ENCODE measurements at regions not wholly inside any gene's neighbourhood (a gene's known extent, or its start where the extent isn't known, plus 50 kb on each side); places are given as distances from the start of the nearest gene placed in this dataset.

DNA sequence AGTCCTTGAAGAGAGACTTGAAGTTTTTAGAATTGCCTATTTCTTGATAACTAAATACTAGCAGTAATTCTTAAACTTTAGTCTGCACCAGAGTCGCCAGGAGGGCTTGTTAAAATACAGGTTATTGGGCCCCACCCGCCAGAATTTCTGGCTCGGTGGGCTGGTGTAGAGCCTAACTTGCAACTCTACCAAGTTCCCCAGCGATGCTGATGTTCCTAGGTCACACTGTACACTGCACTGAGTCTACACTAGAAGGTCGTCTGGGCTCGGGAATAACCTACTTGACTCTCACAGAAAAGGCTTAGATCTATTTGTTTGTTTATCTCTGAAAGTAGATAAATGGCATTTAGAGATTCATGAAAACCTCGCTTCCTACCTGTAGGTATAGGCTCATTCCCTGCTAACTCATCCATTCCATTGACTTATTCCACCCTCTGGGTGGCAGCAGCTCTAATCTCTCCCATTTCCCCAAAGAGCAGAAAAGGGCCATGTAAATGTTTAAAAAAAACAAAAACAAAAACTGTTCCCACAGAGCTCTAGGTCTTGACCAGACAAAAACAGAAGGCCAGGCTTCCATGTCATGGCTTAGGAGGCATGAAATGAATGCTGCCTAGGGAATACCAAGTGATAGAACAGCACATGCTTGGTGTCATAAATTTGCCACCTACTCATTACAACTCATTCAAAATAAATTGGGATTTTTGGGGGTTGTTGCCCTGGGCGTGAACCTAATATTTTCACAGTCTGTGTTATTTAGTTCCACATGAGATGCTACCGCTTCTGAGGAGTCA is 292.1 kb downstream of the ADGB start:
- H3K36me3 ChIP-seq: no peaks in the 10 kb centered on the region
- DNase-seq (ENCODE audit: low spot score in 2 of 2): no peak
- no peaks in the 10 kb centered on the region for H3K9me3 ChIP-seq
- H3K27me3 ChIP-seq: no peaks in the 10 kb centered on the region
- H3K4me1 ChIP-seq: no peaks in the 10 kb centered on the region
- H3K27ac ChIP-seq: no peak overlapping the region
- no peak for TF ChIP-seq EP300 (IDR thresholded peaks at IDR 0.05)
- TF ChIP-seq POLR2A (IDR thresholded peaks at IDR 0.05): no peak
- TF ChIP-seq, protein P1, sequence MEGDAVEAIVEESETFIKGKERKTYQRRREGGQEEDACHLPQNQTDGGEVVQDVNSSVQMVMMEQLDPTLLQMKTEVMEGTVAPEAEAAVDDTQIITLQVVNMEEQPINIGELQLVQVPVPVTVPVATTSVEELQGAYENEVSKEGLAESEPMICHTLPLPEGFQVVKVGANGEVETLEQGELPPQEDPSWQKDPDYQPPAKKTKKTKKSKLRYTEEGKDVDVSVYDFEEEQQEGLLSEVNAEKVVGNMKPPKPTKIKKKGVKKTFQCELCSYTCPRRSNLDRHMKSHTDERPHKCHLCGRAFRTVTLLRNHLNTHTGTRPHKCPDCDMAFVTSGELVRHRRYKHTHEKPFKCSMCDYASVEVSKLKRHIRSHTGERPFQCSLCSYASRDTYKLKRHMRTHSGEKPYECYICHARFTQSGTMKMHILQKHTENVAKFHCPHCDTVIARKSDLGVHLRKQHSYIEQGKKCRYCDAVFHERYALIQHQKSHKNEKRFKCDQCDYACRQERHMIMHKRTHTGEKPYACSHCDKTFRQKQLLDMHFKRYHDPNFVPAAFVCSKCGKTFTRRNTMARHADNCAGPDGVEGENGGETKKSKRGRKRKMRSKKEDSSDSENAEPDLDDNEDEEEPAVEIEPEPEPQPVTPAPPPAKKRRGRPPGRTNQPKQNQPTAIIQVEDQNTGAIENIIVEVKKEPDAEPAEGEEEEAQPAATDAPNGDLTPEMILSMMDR (IDR thresholded peaks at IDR 0.05): no peak
- 90 to 93% methylated on average over 9 of the region's 9 CpGs for WGBS, 2 donors
- H3K4me3 ChIP-seq: no peak overlapping the region

DNA sequence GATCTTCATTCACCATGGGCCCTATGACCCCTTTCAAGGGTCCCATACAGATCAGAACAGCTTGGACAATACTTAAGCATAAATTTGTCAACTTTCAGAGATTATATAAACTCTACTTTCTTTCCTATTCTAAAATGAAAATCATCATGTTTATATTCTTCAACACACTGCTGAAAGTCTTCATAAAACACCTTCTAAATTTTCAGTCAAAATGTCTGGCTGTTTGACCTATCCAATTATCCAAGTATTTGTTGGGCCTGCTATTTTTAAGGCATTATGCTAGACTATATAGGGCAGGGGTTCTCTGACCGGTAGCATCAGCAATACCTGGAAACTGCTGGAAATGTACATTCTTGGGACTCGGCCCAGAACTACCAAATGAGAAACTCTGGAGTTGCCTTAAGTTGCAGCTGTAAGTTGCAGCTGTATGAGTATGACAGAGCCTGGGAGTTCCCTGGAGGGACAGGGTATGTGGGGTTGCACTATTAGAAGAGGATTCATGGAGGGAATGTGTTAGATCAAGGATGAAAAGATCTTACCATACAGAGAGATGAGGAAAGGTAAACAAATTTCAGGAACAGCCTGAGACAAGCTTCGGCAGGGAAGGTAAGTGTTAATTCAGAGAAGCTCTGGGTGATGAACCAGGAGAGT is 293.0 kb downstream of the ADGB start:
- Histone ChIP-seq H3K36me3 (no peaks in the 10 kb centered on the region), H3K4me3 (no peak overlapping the region), H3K27ac (no peak overlapping the region), H3K9me3 (no peaks in the 10 kb centered on the region), H3K27me3 (no peaks in the 10 kb centered on the region), H3K4me1 (no peaks in the 10 kb centered on the region)
- no peak for TF ChIP-seq POLR2A (IDR thresholded peaks at IDR 0.05)
- no peak for TF ChIP-seq EP300 (IDR thresholded peaks at IDR 0.05)
- TF ChIP-seq, protein P1 (IDR thresholded peaks at IDR 0.05): no peak
- DNase-seq (ENCODE audit: low spot score in 2 of 2): no peak
- WGBS, 2 donors: 86 to 88% methylated on average over 3 of the region's 3 CpGs

DNA sequence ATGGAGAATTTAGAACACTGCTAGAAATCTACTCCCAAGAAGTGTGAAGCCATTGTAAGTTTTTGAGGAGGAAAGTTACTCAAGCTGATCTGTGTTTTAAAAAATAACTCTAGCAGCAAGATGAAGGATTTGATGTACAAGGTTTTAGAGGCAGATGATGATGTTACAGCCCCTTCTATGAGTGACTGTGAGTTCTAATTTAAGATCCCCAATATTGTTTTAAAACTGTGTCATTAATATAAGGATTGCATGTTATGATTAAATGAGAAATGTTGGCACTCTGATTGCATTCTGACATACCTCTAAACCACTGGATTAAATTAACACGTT is 293.5 kb downstream of the ADGB start:
- no peak for DNase-seq (ENCODE audit: low spot score in 2 of 2)
- Histone ChIP-seq H3K36me3 (no peaks in the 10 kb centered on the region), H3K9me3 (no peaks in the 10 kb centered on the region), H3K27ac (no peak overlapping the region), H3K27me3 (no peaks in the 10 kb centered on the region), H3K4me1 (no peaks in the 10 kb centered on the region), H3K4me3 (no peak overlapping the region)
- TF ChIP-seq EP300 (IDR thresholded peaks at IDR 0.05) (no peak), POLR2A (IDR thresholded peaks at IDR 0.05) (no peak)
- TF ChIP-seq, protein P1 (IDR thresholded peaks at IDR 0.05): no peak
- 47 to 62% methylated on average over 1 of the region's 1 CpG for WGBS, 2 donors

DNA sequence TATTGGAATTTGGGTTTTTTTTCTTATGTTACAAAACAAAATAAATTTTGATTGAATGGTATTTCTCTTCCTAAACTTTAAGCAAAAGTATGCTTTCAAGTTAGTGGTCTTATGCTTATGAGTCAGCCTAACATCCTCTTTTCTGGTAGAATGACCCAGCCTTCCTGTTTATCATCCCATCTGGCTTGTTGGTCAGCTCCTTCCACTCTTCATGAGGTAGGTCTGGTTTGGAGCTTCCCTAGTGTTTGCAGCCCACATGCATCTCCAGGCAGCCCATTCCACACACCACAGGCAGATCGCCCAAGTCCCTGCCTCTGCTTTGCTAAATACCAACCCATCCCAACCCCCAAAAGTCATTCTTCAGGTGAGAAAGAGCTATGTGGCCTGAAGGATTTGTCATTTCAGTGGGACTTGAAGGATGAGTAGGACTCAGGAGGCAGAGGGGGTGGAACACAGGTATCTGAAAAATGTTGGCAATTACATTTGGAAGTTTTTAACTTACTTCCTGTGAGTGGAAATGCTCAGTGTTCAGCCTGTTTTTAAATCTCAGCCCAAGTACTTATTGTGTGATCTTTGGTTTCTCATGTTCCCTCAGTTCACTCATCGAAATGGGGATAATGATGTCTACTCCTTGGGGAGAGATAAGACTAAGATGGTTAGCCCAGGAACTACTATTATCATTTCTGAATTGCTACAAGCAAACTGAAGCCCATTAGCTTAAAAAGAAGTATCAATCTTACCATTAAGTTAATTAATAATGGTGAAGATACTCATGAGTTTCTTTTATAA is 294.0 kb downstream of the ADGB start:
- no peaks in the 10 kb centered on the region for H3K9me3 ChIP-seq
- H3K36me3 ChIP-seq: no peaks in the 10 kb centered on the region
- H3K27me3 ChIP-seq: no peaks in the 10 kb centered on the region
- no peaks in the 10 kb centered on the region for H3K4me1 ChIP-seq
- TF ChIP-seq, protein P1 (IDR thresholded peaks at IDR 0.05): no peak
- TF ChIP-seq POLR2A (IDR thresholded peaks at IDR 0.05) (no peak), EP300 (IDR thresholded peaks at IDR 0.05) (peak in 1 of 2 donors; percentile 32)
- DNase-seq (ENCODE audit: low spot score in 2 of 2): no peak
- no peak overlapping the region for H3K4me3 ChIP-seq
- no peak overlapping the region for H3K27ac ChIP-seq
- 63 to 75% methylated on average over 2 of the region's 2 CpGs for WGBS, 2 donors

DNA sequence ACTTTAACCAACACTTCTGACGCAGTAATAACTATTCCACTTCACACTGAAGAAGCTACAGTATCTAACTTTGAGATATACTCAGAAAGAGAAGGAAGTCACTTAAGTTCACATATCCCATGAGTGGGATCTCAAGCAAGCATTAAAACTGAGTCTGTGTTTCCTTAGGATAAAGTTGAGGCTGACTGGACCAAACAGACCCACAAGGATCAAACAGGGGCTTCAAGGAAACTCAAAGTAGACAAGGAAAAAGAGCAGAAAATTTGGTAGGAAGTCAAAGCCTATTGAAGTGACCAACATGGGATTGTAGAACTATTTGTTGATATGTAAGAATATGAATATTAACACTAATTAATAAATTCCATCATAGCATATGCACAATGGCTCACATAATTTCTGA is 294.9 kb downstream of the ADGB start:
- Histone ChIP-seq H3K27me3 (no peaks in the 10 kb centered on the region), H3K4me3 (no peak overlapping the region), H3K4me1 (no peaks in the 10 kb centered on the region), H3K36me3 (no peaks in the 10 kb centered on the region), H3K9me3 (no peaks in the 10 kb centered on the region), H3K27ac (no peak overlapping the region)
- TF ChIP-seq POLR2A (IDR thresholded peaks at IDR 0.05): no peak
- TF ChIP-seq, protein P1 (IDR thresholded peaks at IDR 0.05): no peak
- DNase-seq (ENCODE audit: low spot score in 2 of 2): no peak
- WGBS, 2 donors: 88 to 89% methylated on average over 1 of the region's 1 CpG
